Neuron (in vitro differentiated cells): ENCODE measurements at regions not wholly inside any gene's neighbourhood (a gene's known extent, or its start where the extent isn't known, plus 50 kb on each side); places are given as distances from the start of the nearest gene placed in this dataset.

ENCODE experiments used
- H2AFZ ChIP-seq: one replicate; pipeline ENCODE4 v1.6.1; 2013; ENCODE audit warnings: low read depth, mild to moderate bottlenecking, inconsistent platforms, low read length, moderate library complexity
- H3K27me3 ChIP-seq: one replicate; pipeline ENCODE4 v1.6.1; 2013; ENCODE audit warnings: low read length; ENCODE audit not compliant: insufficient read depth
- H3K36me3 ChIP-seq: one replicate; pipeline ENCODE4 v1.6.1; 2013; ENCODE audit warnings: low read length; ENCODE audit not compliant: insufficient read depth
- H3K4me1 ChIP-seq: one replicate; pipeline ENCODE4 v1.6.1; 2013; ENCODE audit warnings: low read length; ENCODE audit not compliant: insufficient read depth
- H3K4me3 ChIP-seq: 2 replicates; pipeline ENCODE4 v1.5.1; 2013; ENCODE audit warnings: mild to moderate bottlenecking, low read length, moderate library complexity
- H3K9me3 ChIP-seq: one replicate; pipeline ENCODE4 v1.6.1; 2013; ENCODE audit warnings: low read length

DNA sequence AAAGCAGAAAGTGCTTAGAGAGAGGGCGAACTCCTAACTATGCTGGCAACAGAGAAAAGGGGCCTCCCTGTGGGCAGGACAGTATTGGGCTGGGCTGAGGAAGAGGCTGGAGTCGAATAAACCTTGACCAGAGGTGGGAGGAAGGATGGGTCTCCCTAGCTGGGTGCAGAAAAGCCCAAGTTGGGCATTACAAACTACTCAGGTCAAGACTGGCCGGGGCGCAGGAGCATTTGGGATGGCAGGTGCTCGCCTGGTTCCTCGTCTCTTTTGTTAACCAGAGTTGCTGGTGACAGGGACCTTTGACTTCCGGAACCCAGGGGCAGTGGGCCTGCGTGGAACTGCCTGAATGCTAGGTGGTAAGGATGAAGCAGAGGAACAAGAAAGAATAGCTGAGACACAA lies 80.3 kb upstream of the SHISAL1 start:
- no peaks in the 10 kb centered on the region for H3K9me3 ChIP-seq
- H3K4me1 ChIP-seq, result no peaks in the 10 kb centered on the region
- H2AFZ ChIP-seq, result no peak overlapping the region
- peaks cover 17% of the 10 kb centered on the region for H3K27me3 ChIP-seq
- no peaks in the 10 kb centered on the region for H3K36me3 ChIP-seq
- H3K4me3 ChIP-seq, result no peak overlapping the region

GRCh38 chr22:44392446-44392921 lies 79.7 kb upstream of the SHISAL1 start:
- Histone ChIP-seq H3K36me3 (no peaks in the 10 kb centered on the region), H3K27me3 (peaks cover 17% of the 10 kb centered on the region), H2AFZ (no peak overlapping the region), H3K9me3 (no peaks in the 10 kb centered on the region), H3K4me1 (no peaks in the 10 kb centered on the region), H3K4me3 (no peak overlapping the region)

DNA sequence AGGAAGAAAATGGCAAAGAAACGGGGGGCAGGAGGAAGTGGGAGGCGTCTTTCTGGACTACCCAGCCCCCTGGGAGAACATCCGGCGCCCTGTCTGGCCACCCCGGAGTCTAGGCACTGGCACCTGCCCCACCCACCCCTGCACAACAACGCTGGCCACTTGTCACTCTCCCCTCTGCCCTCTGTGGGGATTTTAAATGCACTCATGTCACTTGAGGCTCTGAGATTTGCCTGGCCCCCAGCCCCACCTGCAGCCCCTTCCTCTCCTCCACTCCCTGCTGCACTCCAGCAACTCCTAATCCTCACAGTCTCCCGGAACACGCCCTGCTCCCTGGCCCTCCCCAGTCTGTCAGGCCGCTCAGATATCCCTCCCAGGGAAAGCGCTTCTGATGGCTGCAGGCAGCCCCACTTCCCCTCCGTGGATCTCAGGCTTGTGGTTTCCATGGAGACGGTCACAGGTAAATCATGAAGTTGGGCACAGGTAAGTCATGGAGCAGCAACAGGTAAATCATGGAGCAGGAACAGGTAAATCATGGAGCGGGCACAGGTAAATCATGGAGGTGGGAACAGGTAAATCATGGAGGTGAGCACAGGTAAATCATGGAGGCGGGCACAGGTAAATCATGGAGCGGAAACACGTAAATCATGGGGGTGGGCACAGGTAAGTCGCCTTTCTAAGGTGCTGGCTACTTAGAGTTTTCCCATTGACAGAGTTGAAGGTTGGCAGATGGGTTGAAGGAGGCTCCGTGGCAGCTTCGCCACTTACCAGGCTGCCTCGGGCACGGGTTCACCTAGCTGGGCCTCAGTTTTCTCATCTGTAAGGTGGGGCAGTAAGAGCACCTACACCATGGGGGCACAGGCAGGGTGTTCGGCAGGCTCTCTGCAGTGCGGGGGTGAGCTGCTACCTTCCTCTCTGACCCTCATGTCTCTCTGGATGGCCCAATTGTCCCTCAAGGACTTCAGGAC lies 79.0 kb upstream of the SHISAL1 start:
- H2AFZ ChIP-seq, result no peak overlapping the region
- no peaks in the 10 kb centered on the region for H3K9me3 ChIP-seq
- H3K36me3 ChIP-seq, result no peaks in the 10 kb centered on the region
- peaks cover 17% of the 10 kb centered on the region for H3K27me3 ChIP-seq
- H3K4me3 ChIP-seq, result no peak overlapping the region
- H3K4me1 ChIP-seq, result no peaks in the 10 kb centered on the region

DNA sequence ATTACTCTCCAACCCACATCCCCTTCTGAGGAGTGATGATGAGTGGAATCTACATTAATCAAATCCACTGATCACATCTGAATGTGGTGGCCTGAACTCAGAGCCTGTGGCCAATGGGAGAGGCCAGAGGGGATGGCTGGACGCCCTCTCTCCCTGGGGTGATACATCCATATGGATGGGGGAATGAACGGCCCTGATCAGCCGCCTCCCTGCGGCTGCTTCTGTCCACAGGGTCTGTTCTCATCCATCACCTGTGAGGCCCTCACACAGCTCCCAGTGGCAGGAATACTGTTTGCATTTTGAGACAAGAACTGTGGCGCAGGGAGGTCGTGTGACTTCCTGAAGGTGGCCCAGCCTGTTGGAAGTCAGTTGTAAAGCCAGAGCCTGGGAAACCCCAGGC lies 78.3 kb upstream of the SHISAL1 start:
- no peaks in the 10 kb centered on the region for H3K9me3 ChIP-seq
- H3K36me3 ChIP-seq, result no peaks in the 10 kb centered on the region
- no peak overlapping the region for H2AFZ ChIP-seq
- H3K27me3 ChIP-seq, result peaks cover 24% of the 10 kb centered on the region
- no peaks in the 10 kb centered on the region for H3K4me1 ChIP-seq
- no peak overlapping the region for H3K4me3 ChIP-seq

- no peak overlapping the region for H2AFZ ChIP-seq
- H3K4me3 ChIP-seq, result no peak overlapping the region
- no peaks in the 10 kb centered on the region for H3K9me3 ChIP-seq
- no peaks in the 10 kb centered on the region for H3K4me1 ChIP-seq
- H3K27me3 ChIP-seq, result peaks cover 27% of the 10 kb centered on the region
- H3K36me3 ChIP-seq, result no peaks in the 10 kb centered on the region
Observed at GRCh38 chr22:44390613-44390970, 77.8 kb upstream of the SHISAL1 start.

- Histone ChIP-seq H3K27me3 (peaks cover 32% of the 10 kb centered on the region), H3K4me3 (no peak overlapping the region), H3K36me3 (no peaks in the 10 kb centered on the region), H3K4me1 (no peaks in the 10 kb centered on the region), H3K9me3 (no peaks in the 10 kb centered on the region), H2AFZ (no peak overlapping the region)
Observed at GRCh38 chr22:44389926-44390612, 77.3 kb upstream of the SHISAL1 start.

GRCh38 chr22:44389181-44389580 lies 76.4 kb upstream of the SHISAL1 start:
- Histone ChIP-seq H3K4me1 (no peaks in the 10 kb centered on the region), H3K27me3 (peaks cover 39% of the 10 kb centered on the region), H2AFZ (no peak overlapping the region), H3K4me3 (no peak overlapping the region), H3K9me3 (no peaks in the 10 kb centered on the region), H3K36me3 (no peaks in the 10 kb centered on the region)

DNA sequence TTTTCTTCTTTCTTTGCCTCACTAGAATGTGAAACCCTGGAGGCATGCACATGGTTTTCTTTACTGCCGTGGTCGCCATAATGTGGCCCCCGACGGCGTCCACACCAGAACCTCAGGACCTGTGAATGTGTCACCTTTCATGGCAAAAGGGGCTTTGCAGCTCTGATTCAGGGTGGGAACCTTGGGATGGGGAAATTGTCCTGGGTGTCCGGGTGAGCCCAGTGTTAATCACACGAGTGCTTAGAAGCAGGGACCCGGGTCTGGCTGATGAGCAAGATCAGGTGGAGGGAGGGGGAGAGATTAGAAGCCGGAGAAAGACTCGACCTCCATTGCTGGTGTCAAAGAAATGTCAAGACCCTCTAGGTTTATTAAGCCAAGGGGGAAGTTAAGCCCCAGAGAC lies 74.7 kb upstream of the SHISAL1 start:
- H3K9me3 ChIP-seq, result no peaks in the 10 kb centered on the region
- H3K4me3 ChIP-seq, result no peak overlapping the region
- no peak overlapping the region for H2AFZ ChIP-seq
- H3K36me3 ChIP-seq, result no peaks in the 10 kb centered on the region
- peaks cover 53% of the 10 kb centered on the region for H3K27me3 ChIP-seq
- H3K4me1 ChIP-seq, result no peaks in the 10 kb centered on the region

GRCh38 chr22:44386386-44387035 lies 73.8 kb upstream of the SHISAL1 start:
- Histone ChIP-seq H3K36me3 (no peaks in the 10 kb centered on the region), H3K27me3 (peaks cover 59% of the 10 kb centered on the region), H3K4me3 (no peak overlapping the region), H3K9me3 (no peaks in the 10 kb centered on the region), H3K4me1 (peaks cover 2% of the 10 kb centered on the region), H2AFZ (no peak overlapping the region)

- Histone ChIP-seq H3K4me3 (no peak overlapping the region), H3K27me3 (peaks cover 55% of the 10 kb centered on the region), H3K9me3 (no peaks in the 10 kb centered on the region), H3K4me1 (peaks cover 2% of the 10 kb centered on the region), H3K36me3 (no peaks in the 10 kb centered on the region), H2AFZ (no peak overlapping the region)
Observed at GRCh38 chr22:44385781-44386180, 73.0 kb upstream of the SHISAL1 start.

GRCh38 chr22:44385296-44385610 lies 72.5 kb upstream of the SHISAL1 start:
- Histone ChIP-seq H3K36me3 (no peaks in the 10 kb centered on the region), H3K4me3 (no peak overlapping the region), H2AFZ (no peak overlapping the region), H3K9me3 (no peaks in the 10 kb centered on the region), H3K4me1 (peaks cover 2% of the 10 kb centered on the region), H3K27me3 (peaks cover 54% of the 10 kb centered on the region)

GRCh38 chr22:44384563-44385295 lies 72.0 kb upstream of the SHISAL1 start:
- Histone ChIP-seq H2AFZ (no peak overlapping the region), H3K36me3 (no peaks in the 10 kb centered on the region), H3K4me3 (no peak overlapping the region), H3K9me3 (no peaks in the 10 kb centered on the region), H3K4me1 (peaks cover 2% of the 10 kb centered on the region), H3K27me3 (peaks cover 54% of the 10 kb centered on the region)
